ENCODE measurements at regions not wholly inside any gene's neighbourhood (a gene's known extent, or its start where the extent isn't known, plus 50 kb on each side); places are given as distances from the start of the nearest gene placed in this dataset.

DNA sequence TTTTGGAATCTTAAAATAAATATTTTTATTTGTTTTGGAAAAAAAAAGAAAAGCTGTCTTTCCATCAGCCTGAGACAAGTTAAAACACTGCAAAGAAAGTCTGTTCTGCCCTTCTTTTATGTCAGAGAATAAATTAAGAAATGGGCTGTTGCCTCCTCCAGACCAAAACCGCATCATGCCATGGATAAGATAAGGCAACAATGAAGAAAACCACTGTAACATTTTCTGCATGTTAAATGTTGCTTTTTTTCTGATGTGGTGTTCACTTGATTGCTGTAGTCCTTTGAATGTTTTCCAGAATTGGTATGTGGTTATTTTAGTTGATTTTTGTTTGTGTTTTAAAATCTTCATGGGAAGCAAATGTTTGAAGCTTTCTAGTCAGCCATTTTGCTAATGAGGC is 319.2 kb upstream of the CNTN5 start:
- TF ChIP-seq MEF2A (IDR thresholded peaks at IDR 0.05; ENCODE audit: borderline replicate concordance, low read depth) (no peak), YY1 (IDR thresholded peaks at IDR 0.05; ENCODE audit: low read depth) (no peak), NRF1 (IDR thresholded peaks at IDR 0.05; ENCODE audit: low read depth, low read length) (no peak), RAD21 (IDR thresholded peaks at IDR 0.05; ENCODE audit: low read length) (no peak), CTCF (IDR thresholded peaks at IDR 0.05) (no peak), GABPA (IDR thresholded peaks at IDR 0.05; ENCODE audit: low read depth) (no peak)

All from SK-N-SH (cell line).